Tibial nerve (tissue), 4 donors: ENCODE measurements at regions not wholly inside any gene's neighbourhood (a gene's known extent, or its start where the extent isn't known, plus 50 kb on each side); places are given as distances from the start of the nearest gene placed in this dataset.

ENCODE experiments used
- DNase-seq, 2 donors: peaks; one replicate each; pipeline ENCODE4 v3.0.0-alpha.2; 2019; ENCODE audit warnings: low spot score in 2 of 2
- H3K27ac ChIP-seq, 4 donors: fragments of 200-600 bp; sonication (generic) in 3 of 4; one replicate each; pipeline ENCODE4 v1.5.1; 2017 to 2019; ENCODE audit warnings: mild to moderate bottlenecking in 1 of 4
- H3K27me3 ChIP-seq, 2 donors: fragments of 200-600 bp; sonication (generic) in 1 of 2; one replicate each; pipeline versions ENCODE4 v1.5.1 to v1.6.0; 2017 to 2019
- H3K36me3 ChIP-seq, 3 donors: fragments of 200-600 bp; sonication (generic); one replicate each; pipeline ENCODE4 v1.5.1; 2018 to 2019
- H3K4me1 ChIP-seq, 4 donors: fragments of 200-600 bp; sonication (generic) in 3 of 4; one replicate each; pipeline ENCODE4 v1.5.1; 2017 to 2019
- H3K4me3 ChIP-seq, 4 donors: fragments of 200-600 bp; sonication (generic) in 3 of 4; one replicate each; pipeline ENCODE4 v1.5.1; 2017 to 2019; ENCODE audit warnings: mild to moderate bottlenecking in 1 of 4, moderate library complexity in 1 of 4
- H3K9me3 ChIP-seq, 4 donors: fragments of 200-600 bp; sonication (generic) in 3 of 4; one replicate each; pipeline ENCODE4 v1.5.1; 2017 to 2019
- CTCF ChIP-seq, 5 experiments: fragments of 200-600 bp in 3 of 5; fragments of 450-650 bp in 2 of 5; sonication (generic) in 3 of 5; IDR thresholded peaks; one replicate each; pipeline ENCODE4 v1.5.1; 2016 to 2019; ENCODE audit warnings: antibody characterized with exemption in 5 of 5, mild to moderate bottlenecking in 3 of 5, moderate library complexity in 2 of 5
- EP300 ChIP-seq, 2 donors: sonication (generic); formaldehyde crosslinking; IDR thresholded peaks; one replicate each; pipeline ENCODE4 v1.6.1; 2017; ENCODE audit warnings: antibody characterized with exemption in 2 of 2, mild to moderate bottlenecking in 1 of 2
- POLR2A ChIP-seq, 2 donors: fragments of 450-650 bp; IDR thresholded peaks; one replicate each; pipeline ENCODE4 v1.6.1; 2017; ENCODE audit warnings: antibody characterized with exemption in 2 of 2, mild to moderate bottlenecking in 2 of 2, moderate library complexity in 2 of 2
- WGBS, 2 donors: methylation state at CpG; one replicate each; pipeline ENCODE4 v1.1.5; 2018; 5-methylcytosine and 5-hydroxymethylcytosine counted together

GRCh38 chr9:30459156-30459555 is 1925.3 kb upstream of the ACO1 start:
- Histone ChIP-seq H3K36me3 (no peaks in the 10 kb centered on the region), H3K27me3 (no peaks in the 10 kb centered on the region), H3K9me3 (no peaks in the 10 kb centered on the region), H3K4me3 (no peak overlapping the region), H3K4me1 (no peaks in the 10 kb centered on the region), H3K27ac (no peak overlapping the region)
- 46 to 58% methylated on average over 2 of the region's 2 CpGs for WGBS, 2 donors
- DNase-seq: no peak
- no peak for TF ChIP-seq EP300 (IDR thresholded peaks at IDR 0.05)
- no peak for TF ChIP-seq CTCF (IDR thresholded peaks at IDR 0.05)
- TF ChIP-seq POLR2A (IDR thresholded peaks at IDR 0.05): no peak

DNA sequence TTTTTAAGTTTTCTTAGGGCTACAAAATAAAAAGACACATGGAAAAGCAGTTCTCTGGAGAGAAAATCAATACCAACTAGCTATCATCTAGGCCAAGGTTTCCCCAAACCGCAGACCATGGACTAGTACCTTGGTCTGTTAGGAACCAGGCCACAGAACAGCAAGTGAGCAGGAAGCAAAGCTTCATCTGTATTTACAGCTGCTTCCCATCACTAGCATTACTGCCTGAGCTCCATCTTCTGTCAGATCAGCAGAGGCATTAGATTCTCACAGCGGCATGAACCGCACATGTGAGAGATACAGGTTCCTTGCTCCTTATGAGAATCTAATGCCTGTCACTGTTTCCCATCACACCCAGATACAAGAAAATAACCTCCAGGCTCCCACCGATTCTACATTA is 1907.6 kb upstream of the ACO1 start:
- WGBS, 2 donors: 75 to 80% methylated on average over 4 of the region's 4 CpGs
- Histone ChIP-seq H3K27me3 (no peaks in the 10 kb centered on the region), H3K9me3 (no peaks in the 10 kb centered on the region), H3K36me3 (no peaks in the 10 kb centered on the region), H3K4me3 (no peak overlapping the region), H3K27ac (no peak overlapping the region), H3K4me1 (no peaks in the 10 kb centered on the region)
- TF ChIP-seq CTCF (IDR thresholded peaks at IDR 0.05) (no peak), POLR2A (IDR thresholded peaks at IDR 0.05) (no peak), EP300 (IDR thresholded peaks at IDR 0.05) (no peak)
- no peak for DNase-seq

DNA sequence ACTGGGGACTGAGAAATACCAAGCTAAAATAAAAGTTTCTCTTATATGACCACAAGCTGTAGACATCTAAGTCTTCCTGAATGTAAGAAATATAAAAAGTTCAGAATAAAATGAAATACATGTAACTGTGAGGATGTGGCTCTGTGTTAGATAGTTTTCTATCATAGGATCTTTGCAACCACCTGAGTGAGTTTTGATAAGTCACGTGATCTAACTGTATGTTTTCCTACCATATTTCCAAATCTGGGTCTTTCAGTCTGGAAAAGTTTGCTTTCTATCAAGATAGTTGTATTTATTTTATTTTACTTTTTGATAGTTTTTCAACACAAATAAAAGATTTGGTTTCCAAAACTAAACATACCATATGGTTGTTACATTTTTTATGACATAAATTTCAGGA is 1905.8 kb upstream of the ACO1 start:
- WGBS, 2 donors: 85 to 91% methylated on average over 1 of the region's 1 CpG
- Histone ChIP-seq H3K36me3 (no peaks in the 10 kb centered on the region), H3K27me3 (no peaks in the 10 kb centered on the region), H3K9me3 (no peaks in the 10 kb centered on the region), H3K4me3 (no peak overlapping the region), H3K4me1 (no peaks in the 10 kb centered on the region), H3K27ac (no peak overlapping the region)
- no peak for TF ChIP-seq EP300 (IDR thresholded peaks at IDR 0.05)
- TF ChIP-seq CTCF (IDR thresholded peaks at IDR 0.05): no peak
- DNase-seq: no peak

- WGBS, 2 donors: 84 to 87% methylated on average over 4 of the region's 4 CpGs
- TF ChIP-seq CTCF (IDR thresholded peaks at IDR 0.05) (no peak), EP300 (IDR thresholded peaks at IDR 0.05) (no peak), POLR2A (IDR thresholded peaks at IDR 0.05) (no peak)
- Histone ChIP-seq H3K27ac (no peak overlapping the region), H3K36me3 (no peaks in the 10 kb centered on the region), H3K4me3 (no peak overlapping the region), H3K9me3 (no peaks in the 10 kb centered on the region), H3K4me1 (no peaks in the 10 kb centered on the region), H3K27me3 (no peaks in the 10 kb centered on the region)
- no peak for DNase-seq
Measured at GRCh38 chr9:30482499-30482898, 1901.9 kb upstream of the ACO1 start.

DNA sequence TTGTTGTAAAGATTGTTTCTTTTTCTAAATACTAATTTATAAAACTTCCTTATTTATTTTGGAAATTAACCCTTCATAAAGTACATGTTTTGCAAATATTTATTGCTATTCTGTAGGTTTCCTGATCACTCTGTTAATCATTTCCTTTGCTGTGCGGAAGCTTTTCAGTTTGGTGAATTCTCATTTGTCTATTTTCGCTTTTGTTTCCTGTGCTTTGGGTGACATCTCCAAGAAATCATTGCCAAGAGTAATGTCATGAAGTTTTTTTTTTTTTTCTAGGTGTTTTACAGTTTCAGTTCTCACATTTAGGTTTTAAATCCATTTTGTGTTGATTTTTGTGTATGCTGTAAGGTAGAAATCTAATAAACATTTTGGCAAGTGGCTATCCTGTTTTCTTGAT is 1899.8 kb upstream of the ACO1 start:
- H3K27me3 ChIP-seq: no peaks in the 10 kb centered on the region
- 87 to 91% methylated on average over 2 of the region's 2 CpGs for WGBS, 2 donors
- H3K36me3 ChIP-seq: no peaks in the 10 kb centered on the region
- no peak for TF ChIP-seq POLR2A (IDR thresholded peaks at IDR 0.05)
- TF ChIP-seq CTCF (IDR thresholded peaks at IDR 0.05): no peak
- TF ChIP-seq EP300 (IDR thresholded peaks at IDR 0.05): no peak
- no peak overlapping the region for H3K27ac ChIP-seq
- no peaks in the 10 kb centered on the region for H3K9me3 ChIP-seq
- no peak overlapping the region for H3K4me3 ChIP-seq
- no peak for DNase-seq
- no peaks in the 10 kb centered on the region for H3K4me1 ChIP-seq
